K562 (cell line): ENCODE measurements at regions not wholly inside any gene's neighbourhood (a gene's known extent, or its start where the extent isn't known, plus 50 kb on each side); places are given as distances from the start of the nearest gene placed in this dataset.

ENCODE experiments used
- ATAC-seq: fragments of 200-7000 bp; cut with Tn5 transposase; 3 replicates; pipeline ENCODE4 v1.9.1; 2020; ENCODE audit warnings: moderate library complexity
- BruUV-seq: library from RNA; stranded (reverse); fragments of 400-500 nt; replicated peaks from 2 replicates; lab custom pipeline; 2021; lab: Mats Ljungman, UMichigan
- CTCF ChIA-PET: fragments of 300-600 bp; formaldehyde crosslinking; extraction: SDS; loops from one replicate; lab custom pipeline; 2021; ENCODE audit warnings: low intra/inter-chr PET ratio; lab: Yijun Ruan, JAX
- POLR2A ChIA-PET: fragments of 300-600, 350-650 bp; sonication (Branson Sonifier 250); formaldehyde crosslinking; extraction: SDS; loops from one replicate; lab custom pipeline; 2021; ENCODE audit warnings: antibody characterized with exemption, inconsistent platforms; lab: Yijun Ruan, JAX
- DNase-seq, 4 experiments: peaks; one replicate each; pipeline versions ENCODE4 v3.0.0 to v3.0.0-alpha.2; 2011 to 2018; ENCODE audit warnings: low spot score in 3 of 4, mixed read lengths in 3 of 4; ENCODE audit errors: extremely low read depth in 1 of 4
- FAIRE-seq: peaks from 2 replicates; lab custom pipeline; 2011; peaks lifted over from hg19 to GRCh38; lab: Jason Lieb, UNC
- H2AFZ ChIP-seq: 2 replicates; pipeline ENCODE4 v1.6.0; 2011; ENCODE audit warnings: low read depth, low read length, control low read depth, inconsistent platforms
- H3K27ac ChIP-seq: fragments of 200-600 bp; 3 replicates; pipeline ENCODE4 v1.8.0; 2011; ENCODE audit warnings: low read depth, mild to moderate bottlenecking, control low read depth, inconsistent platforms, low read length, moderate library complexity, mixed read lengths; ENCODE audit errors: extremely low read depth
- H3K27me3 ChIP-seq, 2 experiments: fragments of 300-600 bp in 1 of 2; 2 replicates in 1 of 2; 3 replicates in 1 of 2; pipeline versions ENCODE4 v1.6.0 to v1.8.0; 2011; ENCODE audit warnings: inconsistent platforms in 2 of 2, low read length in 2 of 2, mild to moderate bottlenecking in 1 of 2, mixed read lengths in 1 of 2, moderate library complexity in 1 of 2; ENCODE audit not compliant: control insufficient read depth in 2 of 2, insufficient read depth in 2 of 2
- H3K36me3 ChIP-seq: fragments of 300-600 bp; 3 replicates; pipeline ENCODE4 v1.8.0; 2011; ENCODE audit warnings: mild to moderate bottlenecking, low read length, inconsistent platforms; ENCODE audit not compliant: control insufficient read depth, insufficient read depth
- H3K4me1 ChIP-seq, 2 experiments: fragments of 200-600 bp in 1 of 2; replicated peaks in 1 of 2; 2 replicates in 1 of 2; 3 replicates in 1 of 2; pipeline versions ENCODE4 v1.5.1 to v1.8.0; 2011; ENCODE audit warnings: inconsistent platforms in 2 of 2, low read length in 2 of 2, mild to moderate bottlenecking in 1 of 2, mixed read lengths in 1 of 2, moderate library complexity in 1 of 2; ENCODE audit not compliant: control insufficient read depth in 2 of 2, insufficient read depth in 2 of 2
- H3K4me2 ChIP-seq: 2 replicates; pipeline ENCODE4 v1.6.1; 2011; ENCODE audit warnings: low read length, control low read depth, inconsistent platforms, mixed read lengths; ENCODE audit not compliant: insufficient read depth
- H3K4me3 ChIP-seq: fragments of 200-600 bp; sonication (generic), shearing (Covaris generic); 2 replicates; pipeline ENCODE4 v1.5.1; 2016; ENCODE audit warnings: control low read depth, inconsistent platforms
- H3K79me2 ChIP-seq: fragments of 200-600 bp; 3 replicates; pipeline ENCODE4 v1.8.0; 2011; ENCODE audit warnings: low read length, inconsistent platforms; ENCODE audit not compliant: control insufficient read depth, insufficient read depth
- H3K9ac ChIP-seq, 2 experiments: 2 replicates each; pipeline versions ENCODE4 v1.6.0 to v1.6.1; 2011; ENCODE audit warnings: low read depth in 2 of 2, low read length in 2 of 2, control low read depth in 1 of 2, inconsistent platforms in 1 of 2, mild to moderate bottlenecking in 1 of 2, mixed read lengths in 1 of 2; ENCODE audit not compliant: insufficient read depth in 1 of 2
- H3K9me1 ChIP-seq: one replicate; pipeline ENCODE4 v1.6.0; 2011; ENCODE audit warnings: inconsistent platforms, mild to moderate bottlenecking, low read length, moderate library complexity; ENCODE audit not compliant: control insufficient read depth, insufficient read depth
- H3K9me3 ChIP-seq: replicated peaks from 2 replicates; pipeline ENCODE4 v1.5.1; 2011; ENCODE audit warnings: low read depth, low read length, inconsistent platforms; ENCODE audit not compliant: control insufficient read depth, insufficient read depth
- H4K20me1 ChIP-seq: replicated peaks from 2 replicates; pipeline ENCODE4 v1.6.1; 2011; ENCODE audit warnings: low read length, inconsistent platforms, mixed read lengths; ENCODE audit not compliant: control insufficient read depth, insufficient read depth
- CTCFL ChIP-seq: IDR thresholded peaks from 2 replicates; pipeline ENCODE4 v1.6.1; 2011; ENCODE audit warnings: borderline replicate concordance, low read depth, mild to moderate bottlenecking, moderate library complexity, low read length; ENCODE audit not compliant: insufficient read depth, poor library complexity, severe bottlenecking
- ETV5 ChIP-seq: sonication (generic); formaldehyde crosslinking; IDR thresholded peaks from 2 replicates; pipeline ENCODE4 v1.4.0; 2020; ENCODE audit warnings: low read depth, mild to moderate bottlenecking, missing genetic modification reagents
- FOXO4 ChIP-seq: fragments of 450-650 bp; formaldehyde crosslinking; IDR thresholded peaks from 2 replicates; pipeline ENCODE4 v1.4.0; 2020; ENCODE audit warnings: mild to moderate bottlenecking, moderate library complexity
- NCOA1 ChIP-seq: fragments of 450-650 bp; IDR thresholded peaks from 2 replicates; pipeline ENCODE4 v1.6.1; 2016; ENCODE audit warnings: low read depth
- NFRKB ChIP-seq: fragments of 450-650 bp; IDR thresholded peaks from 2 replicates; pipeline ENCODE4 v1.6.1; 2016; ENCODE audit warnings: low read depth
- RAD21 ChIP-seq, 2 experiments: fragments of 250-450 bp in 1 of 2; fragments of 450-650 bp in 1 of 2; sonication (Bioruptor Pico) in 1 of 2; formaldehyde crosslinking in 1 of 2; IDR thresholded peaks in 1 of 2; conservative IDR thresholded peaks in 1 of 2; 2 replicates each; pipeline versions ENCODE4 v1.4.0 to v1.8.0; 2020 to 2022; ENCODE audit warnings: mild to moderate bottlenecking in 2 of 2, moderate library complexity in 1 of 2
- RBM14 ChIP-seq: fragments of 200-400 bp; formaldehyde crosslinking; IDR thresholded peaks from 2 replicates; pipeline ENCODE4 v1.6.1; 2018; ENCODE audit warnings: low read depth, mild to moderate bottlenecking, low read length, moderate library complexity, borderline replicate concordance; ENCODE audit not compliant: insufficient read depth
- SREBF1 ChIP-seq: fragments of 150-350 bp; IDR thresholded peaks from 2 replicates; pipeline ENCODE4 v1.6.1; 2014; ENCODE audit warnings: antibody characterized with exemption, low read depth, low read length, borderline replicate concordance
- TAF9B ChIP-seq: fragments of 450-650 bp; IDR thresholded peaks from 2 replicates; pipeline ENCODE4 v1.6.1; 2018; ENCODE audit warnings: mild to moderate bottlenecking; ENCODE audit not compliant: partially characterized antibody
- ZFP36 ChIP-seq: fragments of 150-350 bp; IDR thresholded peaks from 2 replicates; pipeline ENCODE4 v1.6.1; 2018; ENCODE audit warnings: low read length, low read depth; ENCODE audit not compliant: partially characterized antibody
- WGBS: fragments of 100-300 bp; shearing (Covaris generic); methylation state at CpG from one replicate; pipeline ENCODE4 v1.1.6; 2016; ENCODE audit warnings: low coverage, mixed read lengths; ENCODE audit not compliant: insufficient coverage; ENCODE audit errors: missing lambda C conversion rate; 5-methylcytosine and 5-hydroxymethylcytosine counted together
- in situ Hi-C: fragments of 300-500 bp; cut with MboI; formaldehyde crosslinking; loops from 4 replicates; pipeline ENCODE4 v1.15.0; 2018; ENCODE audit warnings: inconsistent platforms, mixed read lengths
- intact Hi-C: fragments of 100-400 bp; cut with micrococcal nuclease; formaldehyde crosslinking; loops from 2 replicates; pipeline ENCODE4 v1.14.2; 2022
- TF ChIP-seq, protein P1 (sequence below): fragments of 250-450 bp; sonication (Bioruptor Pico); IDR thresholded peaks from 2 replicates; pipeline ENCODE4 v1.8.0; 2022; ENCODE audit warnings: inconsistent platforms, mild to moderate bottlenecking, moderate library complexity, borderline replicate concordance
- TF ChIP-seq, protein P2 (sequence below), 3 experiments: IDR thresholded peaks in 2 of 3; conservative IDR thresholded peaks in 1 of 3; 2 replicates each; pipeline ENCODE4 v1.5.1; 2011 to 2012; ENCODE audit warnings: low read length in 3 of 3, mild to moderate bottlenecking in 3 of 3, control low read depth in 2 of 3, improper control_type of control experiment in 1 of 3, inconsistent platforms in 1 of 3, low read depth in 1 of 3, mixed read lengths in 1 of 3, moderate library complexity in 1 of 3; ENCODE audit not compliant: insufficient read depth in 2 of 3

- TF ChIP-seq FOXO4 (CRISPR knock-in tag) (no peak), ETV5 (CRISPR knock-in tag) (no peak), NFRKB (no peak), SREBF1 (no peak), ZFP36 (no peak), TAF9B (no peak), NCOA1 (no peak)
- TF ChIP-seq, protein P1, sequence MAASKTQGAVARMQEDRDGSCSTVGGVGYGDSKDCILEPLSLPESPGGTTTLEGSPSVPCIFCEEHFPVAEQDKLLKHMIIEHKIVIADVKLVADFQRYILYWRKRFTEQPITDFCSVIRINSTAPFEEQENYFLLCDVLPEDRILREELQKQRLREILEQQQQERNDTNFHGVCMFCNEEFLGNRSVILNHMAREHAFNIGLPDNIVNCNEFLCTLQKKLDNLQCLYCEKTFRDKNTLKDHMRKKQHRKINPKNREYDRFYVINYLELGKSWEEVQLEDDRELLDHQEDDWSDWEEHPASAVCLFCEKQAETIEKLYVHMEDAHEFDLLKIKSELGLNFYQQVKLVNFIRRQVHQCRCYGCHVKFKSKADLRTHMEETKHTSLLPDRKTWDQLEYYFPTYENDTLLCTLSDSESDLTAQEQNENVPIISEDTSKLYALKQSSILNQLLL (CRISPR knock-in tag): no peak
These were observed 171.9 kb upstream of the CCDC54 start (continued) for GRCh38 chr3:107205358-107205757.

GRCh38 chr3:107206141-107206540 is 171.1 kb upstream of the CCDC54 start:
- no peaks in the 10 kb centered on the region for H4K20me1 ChIP-seq
- no peaks in the 10 kb centered on the region for H3K79me2 ChIP-seq
- ChIA-PET CTCF (no interaction called here), POLR2A (no interaction called here)
- no peaks in the 10 kb centered on the region for H3K4me1 ChIP-seq
- H3K4me2 ChIP-seq: no peak overlapping the region
- H3K4me3 ChIP-seq: no peak overlapping the region
- ATAC-seq: peak; percentile 79
- no TSS peak for BruUV-seq
- WGBS: 0% methylated on average over 1 of the region's 1 CpG
- DNase-seq: peak; percentile 36 to 50 (median 40)
- no peaks in the 10 kb centered on the region for H3K9me1 ChIP-seq
- no peaks in the 10 kb centered on the region for H3K27me3 ChIP-seq
- intact Hi-C loops (no loop called here), in situ Hi-C loops (no loop called here)
- no peak overlapping the region for H3K27ac ChIP-seq
- TF ChIP-seq RAD21 (CRISPR knock-in tag; conservative IDR thresholded peaks at IDR 0.05 in 1 of 2, IDR thresholded peaks at IDR 0.05 in 1 of 2) (peak; percentile 30 to 55; a peak in 2 of 4 replicates), CTCFL (peak; percentile 34), RBM14 (no peak)
- TF ChIP-seq, protein P2, sequence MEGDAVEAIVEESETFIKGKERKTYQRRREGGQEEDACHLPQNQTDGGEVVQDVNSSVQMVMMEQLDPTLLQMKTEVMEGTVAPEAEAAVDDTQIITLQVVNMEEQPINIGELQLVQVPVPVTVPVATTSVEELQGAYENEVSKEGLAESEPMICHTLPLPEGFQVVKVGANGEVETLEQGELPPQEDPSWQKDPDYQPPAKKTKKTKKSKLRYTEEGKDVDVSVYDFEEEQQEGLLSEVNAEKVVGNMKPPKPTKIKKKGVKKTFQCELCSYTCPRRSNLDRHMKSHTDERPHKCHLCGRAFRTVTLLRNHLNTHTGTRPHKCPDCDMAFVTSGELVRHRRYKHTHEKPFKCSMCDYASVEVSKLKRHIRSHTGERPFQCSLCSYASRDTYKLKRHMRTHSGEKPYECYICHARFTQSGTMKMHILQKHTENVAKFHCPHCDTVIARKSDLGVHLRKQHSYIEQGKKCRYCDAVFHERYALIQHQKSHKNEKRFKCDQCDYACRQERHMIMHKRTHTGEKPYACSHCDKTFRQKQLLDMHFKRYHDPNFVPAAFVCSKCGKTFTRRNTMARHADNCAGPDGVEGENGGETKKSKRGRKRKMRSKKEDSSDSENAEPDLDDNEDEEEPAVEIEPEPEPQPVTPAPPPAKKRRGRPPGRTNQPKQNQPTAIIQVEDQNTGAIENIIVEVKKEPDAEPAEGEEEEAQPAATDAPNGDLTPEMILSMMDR (IDR thresholded peaks at IDR 0.05 in 2 of 3, conservative IDR thresholded peaks at IDR 0.05 in 1 of 3; ENCODE audit: insufficient read depth in 2 of 3, low read depth in 1 of 3, low read length in 3 of 3): peak; percentile 36 to 53 (median 52); a peak in 5 of 6 replicates
- H3K9ac ChIP-seq: no peak overlapping the region
- FAIRE-seq: no peak
- no peaks in the 10 kb centered on the region for H3K9me3 ChIP-seq
- no peaks in the 10 kb centered on the region for H3K36me3 ChIP-seq
- H2AFZ ChIP-seq: no peak overlapping the region
